IPS-18c (cell line): ENCODE measurements at regions not wholly inside any gene's neighbourhood (a gene's known extent, or its start where the extent isn't known, plus 50 kb on each side); places are given as distances from the start of the nearest gene placed in this dataset.

ENCODE experiments used
- H3K4me3 ChIP-seq: 2 replicates; pipeline ENCODE4 v1.7.0; 2013; ENCODE audit warnings: low read depth, mild to moderate bottlenecking, low read length, moderate library complexity; ENCODE audit not compliant: insufficient read depth
- H3K9me3 ChIP-seq: one replicate; pipeline ENCODE4 v1.6.1; 2013; ENCODE audit warnings: mild to moderate bottlenecking, low read length, moderate library complexity; ENCODE audit not compliant: control insufficient read depth, insufficient read depth

DNA sequence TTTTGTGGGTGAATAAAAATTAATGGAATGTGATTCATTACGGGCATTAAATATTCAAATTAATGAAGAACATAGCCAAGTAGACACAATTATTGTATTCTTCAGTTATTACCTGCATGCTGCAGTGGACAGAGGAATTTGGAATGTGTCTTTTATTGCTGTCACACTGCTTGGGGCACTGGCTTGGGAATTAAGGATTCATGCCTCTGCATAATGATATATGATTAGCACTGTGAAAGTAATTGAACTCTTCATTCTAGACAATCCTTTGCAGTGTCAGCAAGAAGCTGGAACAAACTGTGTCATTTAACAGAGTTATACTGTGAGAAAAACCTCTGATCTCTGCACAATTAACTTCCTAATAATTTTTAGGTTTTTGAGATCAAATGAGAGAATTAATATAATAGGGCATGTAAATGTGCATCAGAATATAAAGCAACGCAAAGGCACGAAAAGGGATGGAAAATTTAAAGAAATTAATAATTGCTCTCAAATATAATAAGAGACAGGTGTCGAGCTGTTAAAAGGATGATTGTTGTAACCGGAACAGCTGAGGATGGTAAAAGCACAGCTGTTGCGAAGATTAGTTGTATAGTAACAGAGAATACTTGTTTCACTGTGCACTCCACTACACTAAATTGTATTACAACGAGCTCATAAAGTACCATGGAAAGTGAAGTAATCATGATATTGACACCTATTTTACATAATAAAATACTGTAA is 235.1 kb upstream of the MIR17HG start:
- H3K9me3 ChIP-seq, result no peaks in the 10 kb centered on the region
- H3K4me3 ChIP-seq, result no peak overlapping the region

DNA sequence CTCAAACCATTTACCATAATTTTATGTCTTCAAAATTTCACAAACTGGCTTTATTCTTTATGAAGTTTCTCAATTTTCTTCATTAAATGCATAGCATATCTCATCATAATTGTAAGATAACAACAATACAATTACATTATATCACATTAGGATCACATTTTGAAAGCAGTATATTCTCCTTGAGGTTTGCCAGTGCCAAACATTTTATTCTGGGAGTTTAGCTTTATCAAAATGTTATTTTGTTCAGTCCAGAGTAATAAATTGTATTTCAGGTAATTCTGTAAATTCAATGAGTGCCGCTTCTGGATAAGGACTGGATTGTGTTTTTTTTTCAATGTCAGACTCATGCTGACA is 234.6 kb upstream of the MIR17HG start:
- Histone ChIP-seq H3K9me3 (no peaks in the 10 kb centered on the region), H3K4me3 (no peak overlapping the region)

DNA sequence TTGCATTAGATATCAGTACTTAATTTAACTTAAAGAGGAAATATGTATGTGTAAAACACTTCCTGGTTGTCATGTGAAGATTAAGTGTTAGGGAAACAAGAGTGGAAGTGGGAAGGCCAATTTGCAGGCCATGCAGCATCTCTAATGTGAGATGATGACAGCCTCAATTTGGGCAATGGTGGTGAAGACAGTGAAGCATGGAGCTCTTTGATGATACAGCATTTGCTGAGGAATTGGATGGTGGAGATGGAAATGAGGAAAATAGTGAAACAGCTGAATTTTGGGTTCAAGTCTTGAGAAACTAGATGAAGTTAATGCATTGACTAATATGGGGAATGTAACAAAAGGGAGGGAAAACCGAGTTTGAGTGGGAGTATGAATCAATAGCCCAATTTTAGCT is 231.7 kb upstream of the MIR17HG start:
- no peaks in the 10 kb centered on the region for H3K9me3 ChIP-seq
- H3K4me3 ChIP-seq, result no peak overlapping the region

DNA sequence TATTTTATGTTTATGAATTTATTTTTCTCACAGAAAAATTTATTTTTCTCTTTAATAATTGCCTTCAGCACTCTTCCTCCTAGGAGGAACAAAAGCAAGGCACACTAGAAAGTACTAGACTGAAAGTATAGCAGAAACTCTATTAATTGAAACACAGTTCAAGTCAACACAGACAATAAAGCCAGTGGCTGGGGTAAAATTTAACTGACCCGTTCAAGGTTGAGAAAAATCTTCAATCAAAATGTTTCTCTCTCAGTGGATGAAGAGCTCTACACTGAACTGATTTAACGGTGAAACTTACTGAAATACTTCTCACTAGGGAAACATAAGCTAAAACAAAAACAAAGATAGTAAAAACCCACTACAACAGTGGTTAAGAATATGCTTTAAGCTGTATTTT is 230.1 kb upstream of the MIR17HG start:
- no peak overlapping the region for H3K4me3 ChIP-seq

DNA sequence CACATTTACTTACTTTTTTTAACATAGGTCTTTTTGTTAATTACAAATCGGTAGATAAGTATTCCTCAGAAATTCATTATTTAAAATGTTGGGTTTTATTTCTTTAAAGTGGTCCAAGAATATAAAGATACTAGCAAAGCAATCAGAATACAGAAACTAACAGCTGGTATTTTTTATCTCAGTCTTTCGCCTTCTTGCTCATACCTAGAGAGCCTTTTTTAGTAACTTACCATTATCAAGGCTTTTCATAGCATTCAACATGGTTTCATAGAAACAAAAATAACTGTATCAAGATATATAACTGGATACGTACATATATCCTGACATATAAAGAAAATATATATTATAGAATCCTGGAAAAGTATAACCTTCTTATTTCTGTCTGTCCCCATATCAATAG is 227.8 kb upstream of the MIR17HG start:
- Histone ChIP-seq H3K9me3 (no peaks in the 10 kb centered on the region), H3K4me3 (no peak overlapping the region)

More for the DNA sequence above, 230.1 kb upstream of the MIR17HG start:
- no peaks in the 10 kb centered on the region for H3K9me3 ChIP-seq

DNA sequence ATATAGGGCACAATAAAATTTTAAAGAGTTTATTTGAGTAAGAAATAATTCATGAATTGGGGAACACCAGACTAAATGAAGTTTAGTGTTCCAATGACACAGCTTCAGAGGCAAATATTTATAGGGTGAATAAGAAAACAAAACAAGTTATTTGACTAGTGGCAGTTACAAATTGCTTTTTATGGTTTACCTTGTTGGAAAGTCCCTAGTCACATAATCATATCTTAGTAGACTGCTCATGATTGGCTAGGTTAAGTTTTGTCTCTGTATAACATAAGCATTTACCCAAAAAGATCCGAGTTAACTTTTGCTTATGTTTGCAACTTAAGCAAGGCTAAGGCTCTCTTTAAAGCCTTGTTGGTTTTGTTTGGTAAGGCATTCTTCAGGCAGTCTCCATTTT is 224.7 kb upstream of the MIR17HG start:
- H3K4me3 ChIP-seq, result no peak overlapping the region
- H3K9me3 ChIP-seq, result no peaks in the 10 kb centered on the region

DNA sequence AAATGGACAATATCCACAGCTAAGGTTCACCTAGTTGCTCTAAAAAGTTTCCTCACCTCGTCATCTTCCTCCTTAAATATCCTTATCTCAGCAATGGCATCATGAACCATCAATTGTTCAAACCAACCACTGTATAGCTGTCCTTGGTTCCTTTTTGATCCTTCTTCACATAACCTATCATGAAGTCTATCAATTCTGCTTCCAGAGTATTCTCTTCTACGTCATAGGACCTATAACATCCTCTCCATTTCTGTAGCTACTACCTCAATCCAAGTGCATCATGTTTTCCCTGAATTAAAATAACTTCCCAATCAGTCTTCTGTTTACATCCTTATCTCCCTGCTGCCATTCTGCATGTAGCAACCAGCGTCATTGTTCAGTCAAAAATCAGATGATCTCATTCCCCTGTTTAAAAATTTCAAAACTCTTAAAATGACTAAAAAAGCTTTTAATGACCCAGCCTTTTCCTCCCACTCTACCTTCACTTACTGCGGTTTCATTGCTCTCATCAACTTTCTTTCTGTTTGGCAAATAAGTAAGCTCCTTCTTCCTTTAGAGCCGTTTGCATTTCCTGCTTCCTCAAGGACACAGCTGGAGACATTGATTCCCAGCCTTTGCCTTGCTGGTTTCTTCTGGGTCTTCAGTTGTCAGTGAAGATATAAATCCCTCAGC is 223.9 kb upstream of the MIR17HG start:
- Histone ChIP-seq H3K9me3 (no peaks in the 10 kb centered on the region), H3K4me3 (no peak overlapping the region)

DNA sequence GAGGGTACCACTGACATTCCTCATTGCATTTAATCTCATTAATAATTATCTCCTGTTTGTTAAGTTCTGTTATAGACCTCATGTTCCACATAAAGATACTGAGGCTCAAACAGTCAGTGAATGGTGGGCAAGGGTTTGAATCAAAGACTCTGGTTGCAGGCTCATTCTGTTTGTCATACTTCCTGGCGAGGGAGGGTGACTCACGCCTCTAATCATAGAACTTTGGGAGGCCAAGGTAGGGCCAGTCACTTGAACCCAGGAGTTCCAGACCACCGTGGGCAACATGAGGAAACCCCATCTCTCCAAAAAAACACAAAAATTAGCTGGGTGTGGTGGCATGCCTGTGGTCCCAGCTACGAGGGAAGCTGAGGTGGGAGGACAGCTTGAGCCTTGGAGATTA is 220.7 kb upstream of the MIR17HG start:
- Histone ChIP-seq H3K4me3 (no peak overlapping the region), H3K9me3 (no peaks in the 10 kb centered on the region)

DNA sequence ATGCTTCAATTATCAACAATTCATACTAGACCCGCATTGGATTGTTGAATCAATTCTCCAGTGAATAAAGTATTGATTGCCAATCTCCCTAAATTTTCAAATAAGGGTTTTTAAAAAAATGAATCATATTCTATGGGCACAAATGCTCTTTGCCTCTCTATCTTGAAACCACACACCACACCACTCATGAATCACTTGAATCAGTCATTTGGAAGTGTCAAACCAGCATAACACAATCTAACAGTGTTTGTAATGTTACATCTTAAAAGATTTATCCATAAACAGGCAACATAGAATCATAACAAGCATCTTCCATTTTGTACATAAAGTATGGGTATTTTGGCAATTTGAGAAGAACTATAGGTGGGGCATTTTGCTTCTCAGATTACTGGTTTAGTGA is 219.5 kb upstream of the MIR17HG start:
- Histone ChIP-seq H3K9me3 (no peaks in the 10 kb centered on the region), H3K4me3 (no peak overlapping the region)

DNA sequence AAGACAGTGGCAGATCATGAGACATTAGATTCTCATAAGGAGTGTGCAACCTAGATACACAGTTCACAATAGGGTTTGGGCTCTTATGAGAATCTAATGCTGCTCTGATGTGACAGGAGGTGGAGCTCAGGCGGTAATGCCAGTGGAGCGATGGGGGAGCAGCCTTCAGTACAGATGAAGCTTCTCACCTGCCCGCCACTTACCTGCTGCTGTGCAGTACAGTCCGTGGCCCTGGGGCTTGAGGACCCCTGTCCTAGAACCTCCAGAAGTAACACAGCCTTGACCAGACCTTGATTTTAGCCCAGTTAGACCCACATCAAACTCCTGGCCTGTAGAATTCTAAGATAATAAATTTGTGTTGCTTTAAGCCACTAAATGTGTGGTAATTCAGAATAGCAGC is 215.1 kb upstream of the MIR17HG start:
- Histone ChIP-seq H3K4me3 (no peak overlapping the region), H3K9me3 (no peaks in the 10 kb centered on the region)

DNA sequence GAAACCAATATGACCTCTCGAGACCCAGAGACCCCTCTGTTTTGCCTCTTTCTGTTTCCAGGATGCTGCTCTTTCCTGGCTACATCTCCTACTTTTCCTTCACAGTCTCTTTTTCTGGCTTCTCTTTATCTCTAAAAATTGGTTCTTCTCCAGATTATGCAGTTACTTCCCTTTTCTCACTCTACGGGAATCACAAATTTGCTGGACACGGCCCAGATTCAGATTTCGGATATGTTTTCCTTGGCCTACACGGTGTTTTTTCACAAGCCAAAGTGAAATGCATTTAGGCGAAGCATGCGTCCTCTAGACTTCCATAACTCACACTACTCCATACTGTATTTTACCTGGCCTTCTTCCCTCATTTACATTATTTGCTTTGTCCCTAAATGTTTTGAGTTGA is 214.7 kb upstream of the MIR17HG start:
- Histone ChIP-seq H3K9me3 (no peaks in the 10 kb centered on the region), H3K4me3 (no peak overlapping the region)

DNA sequence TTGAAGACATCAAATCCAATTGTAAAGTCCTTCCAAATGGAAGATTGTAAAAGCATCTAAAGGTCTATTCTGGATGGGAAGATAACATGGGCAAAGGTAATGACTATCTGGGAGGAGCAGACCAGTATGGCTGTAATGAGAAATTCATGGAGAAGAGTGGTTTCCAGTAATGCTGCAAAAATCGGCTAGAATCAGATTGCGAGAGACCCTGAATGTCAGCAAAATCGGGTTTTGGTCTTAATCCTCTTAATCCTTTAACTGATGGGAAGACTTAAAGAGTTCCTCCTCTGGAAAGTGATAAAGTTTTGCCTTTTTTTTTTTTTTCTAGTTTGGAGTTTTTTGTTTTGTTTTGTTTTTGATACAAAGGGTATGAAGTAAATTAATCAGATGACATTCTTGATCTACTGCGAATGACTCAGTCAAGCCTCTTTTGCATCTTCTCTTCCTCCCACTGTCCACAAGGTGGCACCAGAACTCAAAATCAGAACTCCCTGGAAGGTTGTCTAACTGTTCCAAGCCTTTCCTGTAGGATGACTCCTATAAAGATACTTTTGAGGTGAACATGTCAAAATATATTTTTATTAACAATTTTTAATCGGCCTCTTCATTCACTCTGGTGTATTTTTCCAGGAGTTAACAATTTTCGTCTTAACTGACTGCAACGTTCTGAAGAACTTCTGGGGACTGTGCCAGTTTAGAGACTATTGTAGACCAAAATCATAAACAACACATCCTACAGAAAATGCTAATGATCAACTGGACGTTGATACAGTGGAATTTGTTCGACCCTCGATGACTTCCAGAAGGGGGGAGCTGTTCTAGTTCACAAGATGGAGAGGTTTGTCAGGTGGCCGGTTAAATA is 213.3 kb upstream of the MIR17HG start:
- Histone ChIP-seq H3K4me3 (no peak overlapping the region), H3K9me3 (no peaks in the 10 kb centered on the region)

DNA sequence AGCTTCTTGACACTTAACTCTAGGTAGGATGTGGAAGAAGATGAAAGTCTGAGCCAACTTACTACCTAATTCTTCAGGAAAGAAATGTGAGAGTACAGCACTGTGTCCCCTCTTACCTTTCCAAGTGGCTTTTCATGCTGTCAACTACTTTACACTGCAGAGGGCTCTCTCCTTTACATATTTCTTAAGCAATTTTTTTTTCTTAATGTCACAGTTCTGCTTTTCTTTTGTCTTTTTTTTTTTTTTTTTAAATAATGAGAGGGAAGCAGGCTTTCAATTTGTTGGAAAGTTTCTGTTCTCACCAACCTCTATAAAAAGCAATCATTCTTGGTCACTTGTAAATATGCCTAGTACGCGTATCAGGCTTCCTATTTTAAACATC is 212.7 kb upstream of the MIR17HG start:
- Histone ChIP-seq H3K4me3 (no peak overlapping the region), H3K9me3 (no peaks in the 10 kb centered on the region)

DNA sequence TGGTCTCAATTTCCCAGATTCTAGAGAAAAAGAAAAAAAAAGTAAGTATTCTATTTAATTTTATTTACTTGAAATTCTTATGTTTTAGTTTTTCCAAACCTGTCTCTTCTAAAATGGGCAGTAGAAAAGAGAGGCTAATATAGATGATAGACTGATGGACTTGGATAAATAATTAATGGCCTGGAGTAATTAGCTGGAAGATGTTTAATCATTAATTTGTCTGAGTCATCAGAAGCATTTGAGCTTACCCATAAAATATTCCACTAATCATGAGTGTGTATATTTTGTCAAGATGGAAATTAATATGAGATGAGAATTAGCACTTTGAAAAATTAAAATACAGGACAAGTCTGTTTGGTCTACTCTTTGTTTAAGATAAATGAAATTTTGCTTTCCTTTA is 212.1 kb upstream of the MIR17HG start:
- H3K4me3 ChIP-seq, result no peak overlapping the region
- H3K9me3 ChIP-seq, result no peaks in the 10 kb centered on the region

DNA sequence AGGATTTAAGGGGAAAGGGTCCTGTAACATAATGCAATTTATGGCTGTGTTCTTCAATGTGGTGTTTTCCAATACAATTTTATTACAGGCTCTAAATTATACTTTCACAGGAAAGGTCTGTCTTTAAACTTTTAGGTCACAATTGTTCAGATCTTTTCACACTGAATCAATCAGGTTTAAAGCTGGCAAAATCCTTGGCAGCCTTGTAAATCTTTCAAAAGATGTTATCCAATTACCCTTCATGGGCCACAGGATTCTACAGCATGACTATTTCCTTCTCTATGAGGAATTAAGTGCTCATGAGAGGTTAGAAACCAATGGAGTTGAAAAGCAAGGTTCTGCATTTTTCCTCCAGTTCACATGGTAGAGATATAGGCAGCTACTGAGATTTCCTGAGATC is 211.5 kb upstream of the MIR17HG start:
- Histone ChIP-seq H3K9me3 (no peaks in the 10 kb centered on the region), H3K4me3 (no peak overlapping the region)

DNA sequence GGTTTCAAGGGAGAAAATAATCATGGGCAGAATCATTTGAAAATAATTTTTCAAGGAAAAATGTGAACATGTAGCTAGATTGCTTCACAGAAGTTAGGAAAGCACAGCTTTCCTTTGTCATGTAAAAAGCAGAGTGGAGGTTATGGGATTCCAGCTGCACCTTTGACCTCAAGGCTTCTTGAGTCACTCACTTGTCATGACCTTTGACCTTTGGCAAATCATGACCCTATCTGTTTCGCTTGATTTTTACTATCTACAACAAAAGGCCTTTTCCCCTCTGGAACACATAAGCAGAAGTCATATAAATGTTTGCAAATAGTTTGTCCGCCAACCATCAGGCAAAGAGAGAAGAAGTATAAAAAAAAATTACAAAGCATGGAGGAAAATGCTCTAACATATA is 210.7 kb upstream of the MIR17HG start:
- H3K4me3 ChIP-seq, result no peak overlapping the region
- H3K9me3 ChIP-seq, result no peaks in the 10 kb centered on the region

DNA sequence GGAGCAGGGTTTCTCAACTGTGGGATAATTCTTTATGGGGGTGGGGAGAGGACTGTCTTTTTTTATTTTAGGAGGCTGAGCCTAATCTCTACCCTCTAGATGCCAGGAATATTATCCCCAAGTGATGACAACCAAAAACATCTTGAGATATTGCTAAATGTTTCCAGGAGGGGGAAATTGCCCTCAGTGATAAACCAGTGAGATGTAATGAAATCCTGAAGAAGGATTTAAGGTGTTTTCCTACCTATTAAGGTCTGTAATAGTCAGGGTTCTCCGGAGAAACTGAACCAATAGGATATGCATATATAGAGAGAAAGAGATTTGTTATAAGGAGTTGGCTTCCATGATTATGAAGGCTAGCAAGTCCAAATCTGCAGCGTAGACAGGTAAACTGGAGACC is 208.3 kb upstream of the MIR17HG start:
- no peaks in the 10 kb centered on the region for H3K9me3 ChIP-seq
- H3K4me3 ChIP-seq, result no peak overlapping the region

DNA sequence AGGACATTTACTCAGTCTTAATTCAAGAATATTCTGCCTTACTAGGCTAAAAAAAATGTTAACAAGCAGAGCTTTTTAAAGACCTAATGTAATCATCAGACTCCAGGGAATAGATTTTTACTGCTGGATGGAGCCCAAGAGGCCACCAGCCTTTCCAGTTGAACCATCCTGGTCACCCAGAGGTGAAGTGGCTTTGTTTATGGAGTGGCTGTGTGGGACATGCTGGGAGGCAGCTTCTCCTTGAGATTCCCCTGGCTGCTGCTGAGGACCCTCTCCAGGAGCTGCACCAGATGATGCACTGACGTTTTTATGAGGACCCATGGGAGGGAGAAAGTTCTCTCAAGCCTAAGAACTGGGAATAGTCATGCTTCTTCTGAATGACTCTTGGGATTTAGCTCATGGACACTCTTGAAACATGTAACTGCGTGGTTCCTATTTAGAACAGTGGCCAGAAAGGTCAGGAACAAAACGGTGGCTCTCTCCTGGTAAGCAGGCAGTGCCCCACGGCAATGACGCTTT is 205.9 kb upstream of the MIR17HG start:
- no peak overlapping the region for H3K4me3 ChIP-seq
- H3K9me3 ChIP-seq, result no peaks in the 10 kb centered on the region
